DOHH2 (cell line): ENCODE measurements at regions not wholly inside any gene's neighbourhood (a gene's known extent, or its start where the extent isn't known, plus 50 kb on each side); places are given as distances from the start of the nearest gene placed in this dataset.

Source experiments
- H3F3A ChIP-seq: fragments of 200-600 bp; sonication (generic), shearing (Covaris generic); 2 replicates; pipeline ENCODE4 v1.6.0; 2016; ENCODE audit warnings: antibody characterized with exemption, mild to moderate bottlenecking; ENCODE audit not compliant: control insufficient read depth, insufficient read depth
- H3K27ac ChIP-seq: fragments of 200-600 bp; sonication (generic); 2 replicates; pipeline ENCODE4 v1.5.1; 2014; ENCODE audit warnings: low read depth, mild to moderate bottlenecking, low read length, moderate library complexity
- H3K27me3 ChIP-seq: fragments of 200-600 bp; sonication (generic); 2 replicates; pipeline ENCODE4 v1.6.1; 2014; ENCODE audit warnings: mild to moderate bottlenecking, low read length, mixed read lengths; ENCODE audit not compliant: control insufficient read depth
- H3K36me3 ChIP-seq: fragments of 200-600 bp; sonication (generic); 2 replicates; pipeline ENCODE4 v1.6.1; 2014; ENCODE audit warnings: mild to moderate bottlenecking, low read length, moderate library complexity, mixed read lengths; ENCODE audit not compliant: control insufficient read depth
- H3K4me1 ChIP-seq: fragments of 200-600 bp; sonication (generic); 2 replicates; pipeline ENCODE4 v1.6.1; 2014; ENCODE audit warnings: mild to moderate bottlenecking, low read length, mixed read lengths; ENCODE audit not compliant: control insufficient read depth
- H3K4me2 ChIP-seq: fragments of 200-600 bp; sonication (generic); 2 replicates; pipeline ENCODE4 v1.6.0; 2014; ENCODE audit warnings: mild to moderate bottlenecking, low read length, moderate library complexity
- H3K4me3 ChIP-seq: fragments of 200-600 bp; sonication (generic); 2 replicates; pipeline ENCODE4 v1.5.1; 2014; ENCODE audit warnings: mild to moderate bottlenecking, low read length, mixed read lengths
- H3K79me2 ChIP-seq: fragments of 200-600 bp; sonication (generic); 2 replicates; pipeline ENCODE4 v1.6.1; 2014; ENCODE audit warnings: mild to moderate bottlenecking, low read length, mixed read lengths; ENCODE audit not compliant: control insufficient read depth
- H3K9me2 ChIP-seq: fragments of 200-600 bp; sonication (generic); replicated peaks from 2 replicates; pipeline ENCODE4 v1.6.1; 2014; ENCODE audit warnings: mild to moderate bottlenecking, low read length, mixed read lengths; ENCODE audit not compliant: control insufficient read depth
- H3K9me3 ChIP-seq: fragments of 200-600 bp; sonication (generic); 2 replicates; pipeline ENCODE4 v1.6.1; 2014; ENCODE audit warnings: antibody characterized with exemption, low read length, mixed read lengths; ENCODE audit not compliant: control insufficient read depth, insufficient read depth
- H4K20me1 ChIP-seq: fragments of 200-600 bp; sonication (generic); 2 replicates; pipeline ENCODE4 v1.6.0; 2014; ENCODE audit warnings: low read depth, mild to moderate bottlenecking, antibody characterized with exemption, low read length, moderate library complexity; ENCODE audit not compliant: control insufficient read depth, insufficient read depth
- EZH2phosphoT487 ChIP-seq: fragments of 200-600 bp; sonication (generic); IDR thresholded peaks from 2 replicates; pipeline ENCODE4 v1.6.1; 2017; ENCODE audit warnings: borderline replicate concordance, mild to moderate bottlenecking, antibody characterized with exemption, low read length, moderate library complexity, mixed read lengths
- TF ChIP-seq, protein P1 (sequence below): fragments of 200-600 bp; sonication (generic); IDR thresholded peaks from one replicate; pipeline ENCODE4 v1.5.1; 2014; ENCODE audit warnings: antibody characterized with exemption, mild to moderate bottlenecking, low read depth, low read length; ENCODE audit not compliant: poor library complexity, severe bottlenecking

DNA sequence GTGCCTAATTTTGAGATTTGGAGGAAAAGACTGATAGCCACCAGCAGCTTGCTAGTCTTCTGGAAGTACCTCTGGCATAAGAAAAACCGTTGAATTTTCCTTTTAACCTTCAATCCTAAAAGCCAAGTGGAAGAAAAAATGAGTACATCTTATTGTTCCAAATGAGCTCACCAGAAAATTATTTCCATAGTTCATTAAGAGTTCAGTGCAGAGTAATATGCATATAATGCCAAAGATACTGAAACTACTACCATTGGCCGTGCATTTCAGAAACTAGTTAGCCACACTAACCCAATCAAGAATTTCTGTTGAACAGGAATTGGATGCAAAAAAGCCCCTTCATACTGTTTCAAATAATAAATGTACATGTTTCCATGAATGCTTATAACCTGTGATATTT lies 607.9 kb downstream of the KCTD16 start:
- Histone ChIP-seq H3K4me3 (no peak overlapping the region), H3K9me2 (no peaks in the 10 kb centered on the region), H3F3A (no peaks in the 10 kb centered on the region), H3K4me2 (no peak overlapping the region), H3K27me3 (no peaks in the 10 kb centered on the region), H3K36me3 (no peaks in the 10 kb centered on the region), H3K4me1 (no peaks in the 10 kb centered on the region), H3K9me3 (no peaks in the 10 kb centered on the region), H3K27ac (no peak overlapping the region), H3K79me2 (no peaks in the 10 kb centered on the region), H4K20me1 (no peaks in the 10 kb centered on the region)
- TF ChIP-seq, protein P1, sequence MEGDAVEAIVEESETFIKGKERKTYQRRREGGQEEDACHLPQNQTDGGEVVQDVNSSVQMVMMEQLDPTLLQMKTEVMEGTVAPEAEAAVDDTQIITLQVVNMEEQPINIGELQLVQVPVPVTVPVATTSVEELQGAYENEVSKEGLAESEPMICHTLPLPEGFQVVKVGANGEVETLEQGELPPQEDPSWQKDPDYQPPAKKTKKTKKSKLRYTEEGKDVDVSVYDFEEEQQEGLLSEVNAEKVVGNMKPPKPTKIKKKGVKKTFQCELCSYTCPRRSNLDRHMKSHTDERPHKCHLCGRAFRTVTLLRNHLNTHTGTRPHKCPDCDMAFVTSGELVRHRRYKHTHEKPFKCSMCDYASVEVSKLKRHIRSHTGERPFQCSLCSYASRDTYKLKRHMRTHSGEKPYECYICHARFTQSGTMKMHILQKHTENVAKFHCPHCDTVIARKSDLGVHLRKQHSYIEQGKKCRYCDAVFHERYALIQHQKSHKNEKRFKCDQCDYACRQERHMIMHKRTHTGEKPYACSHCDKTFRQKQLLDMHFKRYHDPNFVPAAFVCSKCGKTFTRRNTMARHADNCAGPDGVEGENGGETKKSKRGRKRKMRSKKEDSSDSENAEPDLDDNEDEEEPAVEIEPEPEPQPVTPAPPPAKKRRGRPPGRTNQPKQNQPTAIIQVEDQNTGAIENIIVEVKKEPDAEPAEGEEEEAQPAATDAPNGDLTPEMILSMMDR = no peak
- no peak for TF ChIP-seq EZH2phosphoT487

DNA sequence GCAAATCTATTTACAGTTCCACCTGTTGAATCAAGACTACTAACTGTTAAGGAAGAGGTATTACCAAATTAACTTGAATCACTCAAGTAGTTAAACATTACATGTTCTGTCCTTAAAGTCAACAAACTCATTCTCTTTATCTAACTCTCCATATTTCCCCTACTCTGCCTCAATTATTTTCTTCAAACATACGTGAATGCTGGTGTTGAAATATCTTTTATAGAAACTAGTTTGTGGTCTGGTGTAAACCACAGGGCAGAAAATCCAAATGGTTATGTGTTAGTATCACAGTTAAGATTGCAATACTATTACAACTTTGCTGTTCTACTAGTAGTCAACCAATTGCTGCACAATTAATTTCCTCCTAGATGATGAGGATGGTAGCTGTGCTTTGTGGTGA lies 603.5 kb downstream of the KCTD16 start:
- Histone ChIP-seq H3K9me3 (no peaks in the 10 kb centered on the region), H3K9me2 (no peaks in the 10 kb centered on the region), H3K4me3 (no peak overlapping the region), H3F3A (no peaks in the 10 kb centered on the region), H4K20me1 (no peaks in the 10 kb centered on the region), H3K4me2 (no peak overlapping the region), H3K36me3 (no peaks in the 10 kb centered on the region), H3K79me2 (no peaks in the 10 kb centered on the region), H3K27me3 (no peaks in the 10 kb centered on the region), H3K4me1 (no peaks in the 10 kb centered on the region), H3K27ac (no peak overlapping the region)
- no peak for TF ChIP-seq EZH2phosphoT487
- TF ChIP-seq, protein P1 = no peak

DNA sequence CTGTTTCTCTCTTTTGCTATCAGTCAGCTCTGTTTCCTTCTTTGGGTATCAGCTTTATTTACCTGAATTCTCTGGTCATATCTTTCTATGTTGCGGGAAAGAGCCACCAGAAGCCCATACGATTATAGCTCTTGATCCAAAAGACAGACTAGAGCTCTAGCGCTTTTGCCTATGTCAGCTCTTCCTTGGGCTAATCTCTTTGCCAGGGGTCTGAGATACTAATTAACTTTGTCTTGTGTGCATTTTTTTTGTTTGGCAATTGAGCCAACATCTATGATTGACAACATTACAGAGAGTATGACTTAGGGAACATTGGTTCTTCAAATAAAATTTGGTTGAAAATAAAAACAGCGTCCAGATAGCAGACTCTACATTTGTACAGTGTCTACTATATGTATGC lies 603.0 kb downstream of the KCTD16 start:
- no peaks in the 10 kb centered on the region for H3F3A ChIP-seq
- no peak overlapping the region for H3K4me2 ChIP-seq
- no peaks in the 10 kb centered on the region for H3K4me1 ChIP-seq
- H4K20me1 ChIP-seq = no peaks in the 10 kb centered on the region
- no peaks in the 10 kb centered on the region for H3K9me3 ChIP-seq
- H3K79me2 ChIP-seq = no peaks in the 10 kb centered on the region
- no peak overlapping the region for H3K27ac ChIP-seq
- H3K9me2 ChIP-seq = no peaks in the 10 kb centered on the region
- TF ChIP-seq, protein P1 = no peak
- no peak for TF ChIP-seq EZH2phosphoT487
- no peaks in the 10 kb centered on the region for H3K27me3 ChIP-seq
- H3K36me3 ChIP-seq = no peaks in the 10 kb centered on the region
- no peak overlapping the region for H3K4me3 ChIP-seq

DNA sequence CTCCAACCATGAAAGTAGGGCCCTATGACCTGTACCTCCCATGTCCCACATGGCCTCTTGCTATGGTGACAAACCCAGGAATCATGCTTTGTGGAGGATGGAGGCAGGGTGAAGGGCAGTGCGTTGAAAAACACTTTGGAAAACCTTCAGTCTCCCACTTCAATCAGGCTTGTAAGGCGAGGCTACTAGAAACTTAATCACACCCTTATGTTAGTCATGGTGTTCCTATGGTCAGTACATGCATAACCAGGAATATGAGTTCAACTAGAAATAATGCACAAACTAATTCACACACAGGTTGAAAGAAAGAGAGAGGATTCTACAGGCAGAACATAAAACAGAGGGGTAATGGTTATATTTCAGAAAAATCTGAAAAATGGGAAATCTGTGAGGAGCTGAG lies 601.1 kb downstream of the KCTD16 start:
- Histone ChIP-seq H3F3A (no peaks in the 10 kb centered on the region), H3K36me3 (no peaks in the 10 kb centered on the region), H3K4me1 (no peaks in the 10 kb centered on the region), H3K27me3 (no peaks in the 10 kb centered on the region), H3K79me2 (no peaks in the 10 kb centered on the region), H3K9me2 (no peaks in the 10 kb centered on the region), H3K27ac (no peak overlapping the region), H4K20me1 (no peaks in the 10 kb centered on the region), H3K4me2 (no peak overlapping the region), H3K9me3 (no peaks in the 10 kb centered on the region), H3K4me3 (no peak overlapping the region)
- TF ChIP-seq, protein P1 = no peak
- TF ChIP-seq EZH2phosphoT487 = no peak
